ENCODE measurements at regions not wholly inside any gene's neighbourhood (a gene's known extent, or its start where the extent isn't known, plus 50 kb on each side); places are given as distances from the start of the nearest gene placed in this dataset.

GRCh38 chr11:64441127-64441526 is 82.2 kb downstream of the RPS6KA4 start:
- ChIA-PET CTCF (interaction anchor here (5.0 kb wide), 1 partner anchor 8 kb away, joined by 49 read pairs; no protein-coding TSS in a partner anchor), POLR2A (no interaction called here)
- no peak for DNase-seq (ENCODE audit: extremely low spot score)
- no peak for TF ChIP-seq CTCF (IDR thresholded peaks at IDR 0.05; ENCODE audit: control extremely low read depth, extremely low read depth, low read depth, missing control alignments)

GRCh38 chr11:64443001-64443400 is 84.0 kb downstream of the RPS6KA4 start:
- ChIA-PET POLR2A (no interaction called here), CTCF (no interaction called here)
- TF ChIP-seq CTCF (IDR thresholded peaks at IDR 0.05; ENCODE audit: control extremely low read depth, extremely low read depth, low read depth, missing control alignments), result no peak
- no peak for DNase-seq (ENCODE audit: extremely low spot score)

- CTCF ChIA-PET, result no interaction called here
- POLR2A ChIA-PET, result no interaction called here
- DNase-seq (ENCODE audit: extremely low spot score), result no peak
- TF ChIP-seq CTCF (IDR thresholded peaks at IDR 0.05; ENCODE audit: control extremely low read depth, extremely low read depth, low read depth, missing control alignments), result no peak
These were observed 86.0 kb downstream of the RPS6KA4 start for GRCh38 chr11:64444838-64445441.

- CTCF ChIA-PET, result no interaction called here
- DNase-seq (ENCODE audit: extremely low spot score), result no peak
- POLR2A ChIA-PET, result no interaction called here
- no peak for TF ChIP-seq CTCF (IDR thresholded peaks at IDR 0.05; ENCODE audit: control extremely low read depth, extremely low read depth, low read depth, missing control alignments)
These were observed 86.7 kb downstream of the RPS6KA4 start for GRCh38 chr11:64445651-64446050.

- no peak for TF ChIP-seq CTCF (IDR thresholded peaks at IDR 0.05; ENCODE audit: control extremely low read depth, extremely low read depth, low read depth, missing control alignments)
- CTCF ChIA-PET, result interaction anchor here (0.6 to 4.6 kb wide), 32 partner anchors 9 to 261 kb away, joined by 3 to 49 read pairs (median 5); no protein-coding TSS in a partner anchor
- DNase-seq (ENCODE audit: extremely low spot score), result peak; percentile 58
- POLR2A ChIA-PET, result no interaction called here
These were observed 89.1 kb downstream of the RPS6KA4 start for GRCh38 chr11:64447831-64448598.

GRCh38 chr11:64448599-64449380 is 89.8 kb downstream of the RPS6KA4 start:
- peak; percentile 87 for DNase-seq (ENCODE audit: extremely low spot score)
- peak; percentile 92 for TF ChIP-seq CTCF (IDR thresholded peaks at IDR 0.05; ENCODE audit: control extremely low read depth, extremely low read depth, low read depth, missing control alignments)
- CTCF ChIA-PET, result interaction anchor here (0.7 to 4.6 kb wide), 56 partner anchors 10 to 284 kb away, joined by 3 to 49 read pairs (median 4); partner anchors contain the start of gene PRDX5
- POLR2A ChIA-PET, result no interaction called here

All from GM10248 (cell line).